WTC11 (cell line): ENCODE measurements at regions not wholly inside any gene's neighbourhood (a gene's known extent, or its start where the extent isn't known, plus 50 kb on each side); places are given as distances from the start of the nearest gene placed in this dataset.
"Not testable (repeated sequence)": the region's sequence is repeated elsewhere in the genome, so short reads cannot be mapped to it uniquely, and the experiment has no call there.

Experiments
- ATAC-seq: fragments of 200-7000 bp; cut with Tn5 transposase; 2 replicates; pipeline ENCODE4 v1.10.0; 2021; ENCODE audit warnings: mild to moderate bottlenecking, moderate library complexity
- CTCF ChIA-PET: fragments of 300-600 bp; sonication (Branson Sonifier 250); formaldehyde crosslinking; loops from one replicate; lab custom pipeline; 2021; ENCODE audit warnings: antibody characterized with exemption; lab: Charles Lee
- POLR2A ChIA-PET: fragments of 350-600 bp; sonication (Branson Sonifier 250); formaldehyde crosslinking; loops from one replicate; lab custom pipeline; 2021; ENCODE audit warnings: antibody characterized with exemption; lab: Charles Lee
- DNase-seq: peaks from one replicate; pipeline ENCODE4 v3.0.0; 2021; ENCODE audit warnings: low spot score
- H3K27ac Mint-ChIP-seq: 2 replicates; pipeline ENCODE4 v1.8.0; 2021; ENCODE audit warnings: mixed read lengths
- H3K27me3 Mint-ChIP-seq: 2 replicates; pipeline ENCODE4 v1.8.0; 2021; ENCODE audit warnings: low read depth, mild to moderate bottlenecking, moderate library complexity, mixed read lengths
- H3K36me3 Mint-ChIP-seq: 2 replicates; pipeline ENCODE4 v1.8.0; 2021; ENCODE audit warnings: mixed read lengths
- H3K4me1 Mint-ChIP-seq: 2 replicates; pipeline ENCODE4 v1.8.0; 2022; ENCODE audit warnings: mixed read lengths
- H3K4me3 Mint-ChIP-seq: 2 replicates; pipeline ENCODE4 v1.8.0; 2021; ENCODE audit warnings: mild to moderate bottlenecking, moderate library complexity, mixed read lengths
- H3K9me3 Mint-ChIP-seq: 2 replicates; pipeline ENCODE4 v1.8.0; 2021; ENCODE audit warnings: mixed read lengths

- H3K27ac Mint-ChIP-seq, H3K9me3 Mint-ChIP-seq, H3K4me3 Mint-ChIP-seq, CTCF ChIA-PET, POLR2A ChIA-PET, DNase-seq, ATAC-seq, H3K36me3 Mint-ChIP-seq, H3K27me3 Mint-ChIP-seq: not testable (repeated sequence)
- H3K4me1 Mint-ChIP-seq: peaks cover 11% of the 10 kb centered on the region; the same call in 1 of the 2 replicates
Observed at GRCh38 chr2:87658976-87659375, 88.9 kb upstream of the PLGLB2 start.

DNA sequence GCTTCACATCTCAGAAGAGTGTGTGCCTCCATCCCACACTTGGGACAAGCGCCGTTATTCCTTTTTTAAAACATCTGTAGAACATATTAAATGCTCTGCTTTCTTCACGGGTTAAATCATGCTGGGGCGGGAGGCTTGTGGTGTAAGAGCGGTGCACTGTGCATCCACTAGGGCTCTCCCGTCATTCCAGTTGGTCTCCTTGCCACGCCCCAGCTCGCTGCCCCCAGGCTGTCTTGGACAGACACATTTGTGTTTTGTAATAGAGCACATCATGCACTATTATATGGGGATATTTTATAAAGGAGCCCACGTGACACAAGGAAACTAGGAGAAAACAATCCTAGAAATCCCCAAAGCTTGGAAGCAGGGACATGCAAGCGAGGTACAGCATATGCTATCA, 87.7 kb upstream of the PLGLB2 start:
- CTCF ChIA-PET, ATAC-seq, H3K4me3 Mint-ChIP-seq, H3K27me3 Mint-ChIP-seq, DNase-seq, H3K4me1 Mint-ChIP-seq, H3K36me3 Mint-ChIP-seq, H3K27ac Mint-ChIP-seq, POLR2A ChIA-PET, H3K9me3 Mint-ChIP-seq: not testable (repeated sequence)

DNA sequence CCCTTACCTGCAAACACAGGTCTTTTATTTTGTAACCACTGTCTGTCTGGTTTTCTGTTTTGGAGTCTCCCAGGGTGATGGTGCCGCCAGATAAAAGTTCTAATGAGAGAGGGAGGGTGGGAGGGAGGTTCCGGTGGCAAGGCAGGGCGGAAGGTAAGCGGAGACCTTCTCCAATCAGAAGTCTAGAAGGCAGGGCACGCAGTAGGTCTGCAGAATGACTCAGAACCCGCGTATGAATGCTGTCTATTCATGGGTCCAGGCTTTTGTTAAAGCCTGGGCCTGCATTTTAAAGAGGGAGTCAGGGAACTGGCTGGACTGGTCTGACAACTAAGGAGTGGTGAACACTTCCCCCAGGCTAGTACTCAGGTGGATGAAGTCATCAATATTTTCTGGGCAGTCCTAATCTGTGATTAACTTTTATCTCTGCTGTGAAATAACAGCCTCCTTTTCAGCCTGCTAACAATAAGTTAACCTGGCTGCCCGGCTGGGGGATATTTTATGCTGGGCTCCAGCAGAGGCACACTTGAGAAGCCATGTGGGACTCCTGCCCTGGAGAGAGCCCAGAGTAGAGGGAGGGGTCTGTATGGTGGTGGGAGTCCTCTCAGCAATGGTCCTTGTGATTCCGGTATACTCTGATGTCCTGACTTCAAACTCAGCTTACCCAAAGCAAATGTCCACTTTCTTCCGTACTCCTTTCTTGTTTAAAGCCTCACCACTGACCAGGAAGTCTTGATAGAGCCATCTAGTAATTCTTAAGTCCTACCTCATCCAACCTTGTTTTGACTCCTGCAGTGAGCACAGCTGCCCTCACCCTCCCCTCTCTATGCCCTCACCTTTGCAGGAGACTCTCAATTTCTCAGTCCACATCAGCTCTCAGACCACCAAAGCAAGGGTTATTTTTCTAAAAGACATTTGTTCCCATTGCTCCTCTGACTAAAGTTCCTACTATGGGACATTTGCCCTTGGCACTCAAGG, 85.3 kb upstream of the PLGLB2 start:
- H3K9me3 Mint-ChIP-seq, CTCF ChIA-PET, H3K36me3 Mint-ChIP-seq, H3K27me3 Mint-ChIP-seq, POLR2A ChIA-PET, H3K4me1 Mint-ChIP-seq: not testable (repeated sequence)
- peak; percentile 96 for ATAC-seq
- peak overlapping the region; percentile 16; the same call in 1 of the 2 replicates for H3K4me3 Mint-ChIP-seq
- peak overlapping the region; percentile 60; the same call in 1 of the 2 replicates for H3K27ac Mint-ChIP-seq
- peak; percentile 38 for DNase-seq

DNA sequence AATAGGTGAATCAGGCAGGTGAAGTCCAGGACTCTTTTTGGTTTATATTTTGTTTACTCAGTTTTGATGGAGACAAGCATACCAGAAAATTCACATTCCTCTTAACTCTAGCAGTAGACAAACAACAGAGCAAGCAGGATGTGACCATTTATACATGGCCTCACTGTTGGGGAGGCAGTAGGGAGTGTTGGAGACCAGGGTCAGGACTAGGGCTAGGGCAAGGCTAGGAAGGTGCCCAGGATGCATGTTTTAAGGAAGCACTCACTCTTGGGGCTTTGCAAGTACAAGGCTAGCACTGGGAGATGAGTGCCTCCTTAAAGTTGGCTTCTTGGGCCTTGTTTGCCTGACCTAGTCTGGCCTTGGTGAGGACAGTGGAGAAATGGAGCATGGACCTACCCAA, 84.5 kb upstream of the PLGLB2 start:
- H3K4me3 Mint-ChIP-seq, ATAC-seq, POLR2A ChIA-PET, H3K27me3 Mint-ChIP-seq, DNase-seq, H3K27ac Mint-ChIP-seq, H3K36me3 Mint-ChIP-seq, H3K4me1 Mint-ChIP-seq, CTCF ChIA-PET, H3K9me3 Mint-ChIP-seq: not testable (repeated sequence)

- POLR2A ChIA-PET, H3K36me3 Mint-ChIP-seq, H3K9me3 Mint-ChIP-seq, DNase-seq, H3K4me3 Mint-ChIP-seq, CTCF ChIA-PET, H3K27ac Mint-ChIP-seq, ATAC-seq, H3K27me3 Mint-ChIP-seq, H3K4me1 Mint-ChIP-seq: not testable (repeated sequence)
Observed at GRCh38 chr2:87667027-87667426, 80.9 kb upstream of the PLGLB2 start.

- H3K9me3 Mint-ChIP-seq, H3K4me1 Mint-ChIP-seq, H3K27ac Mint-ChIP-seq, H3K27me3 Mint-ChIP-seq, ATAC-seq, CTCF ChIA-PET, H3K4me3 Mint-ChIP-seq, POLR2A ChIA-PET, DNase-seq, H3K36me3 Mint-ChIP-seq: not testable (repeated sequence)
Observed at GRCh38 chr2:87668361-87668760, 79.5 kb upstream of the PLGLB2 start.

GRCh38 chr2:87669633-87670231, 78.2 kb upstream of the PLGLB2 start:
- POLR2A ChIA-PET, H3K36me3 Mint-ChIP-seq, DNase-seq, H3K27ac Mint-ChIP-seq, H3K4me3 Mint-ChIP-seq, ATAC-seq, CTCF ChIA-PET, H3K9me3 Mint-ChIP-seq, H3K27me3 Mint-ChIP-seq, H3K4me1 Mint-ChIP-seq: not testable (repeated sequence)

GRCh38 chr2:87672404-87672803, 75.5 kb upstream of the PLGLB2 start:
- H3K27me3 Mint-ChIP-seq, H3K36me3 Mint-ChIP-seq, CTCF ChIA-PET, H3K9me3 Mint-ChIP-seq, DNase-seq, ATAC-seq, H3K27ac Mint-ChIP-seq, H3K4me1 Mint-ChIP-seq, H3K4me3 Mint-ChIP-seq, POLR2A ChIA-PET: not testable (repeated sequence)

DNA sequence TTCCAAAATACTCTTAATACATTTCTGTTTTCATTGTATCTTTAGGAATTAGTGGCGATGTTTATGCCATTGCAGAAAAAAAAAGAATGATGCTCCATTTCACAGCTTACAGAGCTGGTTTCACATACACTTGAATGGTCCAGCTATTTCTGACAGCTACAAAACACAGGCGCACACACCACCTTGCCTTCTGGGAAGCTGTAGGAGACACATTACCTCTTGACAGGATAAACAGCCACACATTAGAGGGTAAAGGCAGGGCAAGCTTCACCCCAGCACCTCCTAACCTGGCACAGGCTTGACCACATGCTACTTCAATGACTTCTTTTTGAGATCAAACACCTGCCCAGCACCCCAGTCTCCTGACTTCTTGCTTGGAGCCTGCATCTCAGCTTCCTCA, 73.2 kb upstream of the PLGLB2 start:
- POLR2A ChIA-PET, H3K4me1 Mint-ChIP-seq, H3K36me3 Mint-ChIP-seq, CTCF ChIA-PET, H3K27ac Mint-ChIP-seq, ATAC-seq, H3K27me3 Mint-ChIP-seq, H3K9me3 Mint-ChIP-seq, DNase-seq, H3K4me3 Mint-ChIP-seq: not testable (repeated sequence)

- H3K27ac Mint-ChIP-seq, H3K4me1 Mint-ChIP-seq, H3K4me3 Mint-ChIP-seq, DNase-seq, ATAC-seq, CTCF ChIA-PET, H3K27me3 Mint-ChIP-seq, H3K36me3 Mint-ChIP-seq, POLR2A ChIA-PET, H3K9me3 Mint-ChIP-seq: not testable (repeated sequence)
Observed at GRCh38 chr2:87675487-87675886, 72.4 kb upstream of the PLGLB2 start.

GRCh38 chr2:87677421-87677923, 70.4 kb upstream of the PLGLB2 start:
- H3K36me3 Mint-ChIP-seq, CTCF ChIA-PET, ATAC-seq, H3K27me3 Mint-ChIP-seq, H3K9me3 Mint-ChIP-seq, H3K27ac Mint-ChIP-seq, POLR2A ChIA-PET, DNase-seq, H3K4me3 Mint-ChIP-seq, H3K4me1 Mint-ChIP-seq: not testable (repeated sequence)

DNA sequence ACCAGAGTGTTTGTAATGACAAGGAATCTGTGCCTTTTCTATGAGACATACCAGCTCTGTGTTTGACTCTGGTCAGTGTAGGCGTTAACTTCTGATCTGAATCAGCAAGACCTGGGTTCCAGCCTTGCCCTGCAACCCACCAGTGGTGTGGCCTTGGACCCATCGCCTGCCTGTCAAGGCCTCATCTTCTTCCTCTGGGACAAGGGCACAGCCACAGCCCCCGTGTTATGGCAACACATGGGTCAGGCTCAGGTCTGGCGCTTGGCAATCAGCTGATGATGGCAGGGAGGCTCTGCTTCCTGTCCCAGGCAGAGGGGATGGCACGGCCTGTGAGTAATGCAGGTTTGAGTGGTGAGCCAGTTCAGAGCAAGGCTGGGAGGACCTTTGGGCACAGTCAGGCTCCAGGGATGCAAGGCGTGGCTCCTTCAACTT, 69.1 kb upstream of the PLGLB2 start:
- H3K27ac Mint-ChIP-seq, ATAC-seq, H3K4me3 Mint-ChIP-seq, POLR2A ChIA-PET, CTCF ChIA-PET, H3K9me3 Mint-ChIP-seq, H3K27me3 Mint-ChIP-seq, H3K36me3 Mint-ChIP-seq, DNase-seq, H3K4me1 Mint-ChIP-seq: not testable (repeated sequence)
